BE2C (cell line): ENCODE measurements at regions not wholly inside any gene's neighbourhood (a gene's known extent, or its start where the extent isn't known, plus 50 kb on each side); places are given as distances from the start of the nearest gene placed in this dataset.

Source experiments
- DNase-seq: peaks from one replicate; pipeline ENCODE4 v3.0.0-alpha.2; 2020
- H3K27me3 ChIP-seq: fragments of 250-450 bp; sonication (Bioruptor Pico); 2 replicates; pipeline ENCODE4 v1.5.1; 2020; ENCODE audit warnings: mild to moderate bottlenecking
- H3K36me3 ChIP-seq: fragments of 250-450 bp; sonication (Bioruptor Pico); 2 replicates; pipeline ENCODE4 v1.5.1; 2020; ENCODE audit warnings: mild to moderate bottlenecking
- H3K4me1 ChIP-seq: fragments of 250-450 bp; sonication (Bioruptor Pico); 2 replicates; pipeline ENCODE4 v1.5.1; 2020
- H3K4me3 ChIP-seq: 2 replicates; pipeline ENCODE4 v1.5.1; 2011; ENCODE audit warnings: low read depth, low read length
- H3K9me3 ChIP-seq: fragments of 250-450 bp; sonication (Bioruptor Pico); 2 replicates; pipeline ENCODE4 v1.5.1; 2020
- TF ChIP-seq, protein P1 (sequence below): IDR thresholded peaks from 2 replicates; pipeline ENCODE4 v1.5.1; 2012; ENCODE audit warnings: mild to moderate bottlenecking, low read depth, low read length

DNA sequence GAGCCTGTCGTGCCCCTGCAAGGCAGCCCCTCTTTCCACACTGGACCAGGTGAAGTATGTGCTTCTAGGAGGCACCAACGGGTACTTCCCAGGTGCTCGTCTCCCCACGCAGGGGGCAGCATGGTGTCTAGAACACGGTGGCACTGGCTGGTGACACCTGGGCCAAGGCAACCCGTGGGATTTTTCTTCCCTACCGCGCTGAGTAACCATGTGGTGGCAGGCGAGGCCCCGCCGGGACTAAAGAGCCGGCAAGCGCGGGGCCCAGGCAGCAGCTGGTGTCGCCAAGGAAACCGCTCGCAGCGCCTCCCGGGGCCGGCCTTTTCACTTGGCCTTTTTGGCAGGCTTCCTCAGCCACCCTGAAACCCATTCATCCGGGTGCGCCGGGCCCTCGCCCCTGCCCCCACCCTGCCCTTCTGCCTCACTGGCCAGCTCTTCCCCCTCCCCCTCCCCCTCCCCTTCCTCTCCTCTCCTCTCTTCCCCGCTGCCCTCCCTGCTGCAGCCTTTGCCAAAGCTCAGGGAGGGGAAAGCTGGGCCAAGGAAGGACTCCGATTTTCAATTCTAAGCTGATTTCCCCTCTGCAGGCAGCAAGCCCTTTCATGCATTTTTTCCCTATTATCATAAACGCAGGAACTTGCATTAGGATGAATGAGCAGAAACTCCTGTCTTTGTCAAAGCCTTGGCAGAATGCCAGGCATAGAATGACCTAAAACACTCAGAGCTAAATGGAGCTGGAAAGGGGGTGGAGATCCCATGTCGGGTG is 81.2 kb downstream of the IRF2BPL start:
- TF ChIP-seq, protein P1, sequence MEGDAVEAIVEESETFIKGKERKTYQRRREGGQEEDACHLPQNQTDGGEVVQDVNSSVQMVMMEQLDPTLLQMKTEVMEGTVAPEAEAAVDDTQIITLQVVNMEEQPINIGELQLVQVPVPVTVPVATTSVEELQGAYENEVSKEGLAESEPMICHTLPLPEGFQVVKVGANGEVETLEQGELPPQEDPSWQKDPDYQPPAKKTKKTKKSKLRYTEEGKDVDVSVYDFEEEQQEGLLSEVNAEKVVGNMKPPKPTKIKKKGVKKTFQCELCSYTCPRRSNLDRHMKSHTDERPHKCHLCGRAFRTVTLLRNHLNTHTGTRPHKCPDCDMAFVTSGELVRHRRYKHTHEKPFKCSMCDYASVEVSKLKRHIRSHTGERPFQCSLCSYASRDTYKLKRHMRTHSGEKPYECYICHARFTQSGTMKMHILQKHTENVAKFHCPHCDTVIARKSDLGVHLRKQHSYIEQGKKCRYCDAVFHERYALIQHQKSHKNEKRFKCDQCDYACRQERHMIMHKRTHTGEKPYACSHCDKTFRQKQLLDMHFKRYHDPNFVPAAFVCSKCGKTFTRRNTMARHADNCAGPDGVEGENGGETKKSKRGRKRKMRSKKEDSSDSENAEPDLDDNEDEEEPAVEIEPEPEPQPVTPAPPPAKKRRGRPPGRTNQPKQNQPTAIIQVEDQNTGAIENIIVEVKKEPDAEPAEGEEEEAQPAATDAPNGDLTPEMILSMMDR = peak; percentile 62

DNA sequence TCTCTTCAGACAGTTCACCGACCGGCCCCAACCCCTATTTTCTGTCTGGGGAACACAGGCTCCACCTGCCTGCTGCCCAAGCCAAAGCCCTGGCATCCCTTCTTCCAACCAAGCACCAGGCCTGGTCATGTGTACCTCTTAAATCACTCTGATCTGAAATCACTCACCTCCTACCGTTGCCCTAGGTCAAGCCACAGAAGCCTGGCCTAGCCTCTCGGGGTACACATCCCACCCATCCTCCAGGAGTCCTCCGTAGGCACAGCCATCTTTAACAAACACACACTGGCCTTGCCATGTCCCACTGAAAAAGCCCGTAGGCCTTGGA is 81.8 kb downstream of the IRF2BPL start:
- no peak for DNase-seq
- Histone ChIP-seq H3K36me3 (no peaks in the 10 kb centered on the region), H3K9me3 (no peaks in the 10 kb centered on the region), H3K27me3 (no peaks in the 10 kb centered on the region), H3K4me1 (peaks cover 45% of the 10 kb centered on the region), H3K4me3 (peak overlapping the region; percentile 12; the same call in 1 of the 2 replicates)
- TF ChIP-seq, protein P1 = no peak

More for the DNA sequence above, 81.2 kb downstream of the IRF2BPL start:
- H3K9me3 ChIP-seq = no peaks in the 10 kb centered on the region
- H3K36me3 ChIP-seq = no peaks in the 10 kb centered on the region
- H3K27me3 ChIP-seq = no peaks in the 10 kb centered on the region
- peak; percentile 96 for DNase-seq
- peak overlapping the region; percentile 12 for H3K4me3 ChIP-seq
- peaks cover 40% of the 10 kb centered on the region for H3K4me1 ChIP-seq

DNA sequence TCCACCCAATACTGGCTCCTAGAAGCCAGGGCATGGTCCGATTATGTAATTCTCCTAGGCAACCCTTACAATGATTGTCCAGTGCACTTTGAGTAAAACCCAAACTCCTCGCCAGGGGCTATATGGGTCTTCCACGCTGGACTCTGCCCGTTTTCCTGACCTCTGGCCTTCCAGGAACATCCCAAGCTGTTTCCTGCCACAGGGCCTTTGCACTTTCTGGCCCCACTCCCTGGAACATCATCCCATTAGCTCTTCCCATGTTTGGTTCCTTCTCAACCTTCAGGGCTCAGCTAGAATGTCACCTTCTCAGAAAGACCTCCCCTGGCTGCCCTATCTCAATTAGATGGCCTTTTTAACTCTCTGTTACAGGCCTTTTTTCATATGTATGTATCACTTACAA is 85.4 kb downstream of the IRF2BPL start:
- DNase-seq = no peak
- no peaks in the 10 kb centered on the region for H3K36me3 ChIP-seq

DNA sequence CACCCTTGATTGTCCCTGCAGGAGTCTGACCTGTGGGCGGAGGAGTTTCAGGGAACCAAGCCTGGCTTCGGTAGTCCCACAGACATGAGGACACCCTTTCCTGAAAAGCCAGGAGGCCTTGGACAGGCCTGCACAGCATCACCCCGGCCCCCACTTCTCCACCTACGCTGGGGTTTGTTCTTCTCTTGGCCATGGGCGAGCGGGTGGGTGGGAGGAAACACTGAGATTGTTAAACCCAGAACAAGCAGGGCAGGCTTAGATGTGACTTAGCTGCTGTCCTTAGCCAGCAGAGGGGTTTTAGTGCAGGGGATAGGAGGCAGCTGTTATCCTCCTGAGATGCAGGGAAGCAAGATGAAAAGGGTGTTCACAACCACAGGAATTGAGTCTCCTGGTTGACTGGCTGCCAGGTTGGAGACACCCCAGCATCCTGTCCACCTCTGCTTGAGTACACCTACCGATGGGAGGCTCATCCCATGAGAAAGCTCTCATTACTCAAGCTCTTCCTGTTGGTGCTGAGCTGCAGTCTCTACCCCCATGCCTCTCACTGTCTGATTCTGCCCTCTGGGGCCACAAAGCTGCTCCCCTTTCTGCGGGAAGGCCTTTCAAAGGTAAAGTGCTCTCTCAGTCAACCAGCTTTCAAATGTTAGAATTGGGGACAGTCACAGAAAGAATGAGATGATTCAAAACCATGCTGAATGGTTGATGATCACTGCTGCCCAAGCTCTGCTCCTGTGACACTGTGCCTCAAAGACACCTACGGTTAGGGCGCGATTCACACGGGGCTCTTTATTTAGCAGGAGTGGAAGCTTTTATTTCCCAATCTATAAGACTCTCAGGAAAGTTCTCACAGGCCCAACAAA is 86.3 kb downstream of the IRF2BPL start:
- no peaks in the 10 kb centered on the region for H3K9me3 ChIP-seq
- TF ChIP-seq, protein P1 = no peak
- no peak overlapping the region for H3K4me3 ChIP-seq
- H3K27me3 ChIP-seq = no peaks in the 10 kb centered on the region
- DNase-seq = no peak
- H3K36me3 ChIP-seq = no peaks in the 10 kb centered on the region
- H3K4me1 ChIP-seq = peaks cover 35% of the 10 kb centered on the region

More for the DNA sequence above, 85.4 kb downstream of the IRF2BPL start:
- no peaks in the 10 kb centered on the region for H3K27me3 ChIP-seq
- no peaks in the 10 kb centered on the region for H3K9me3 ChIP-seq
- H3K4me1 ChIP-seq = peaks cover 33% of the 10 kb centered on the region
- no peak overlapping the region for H3K4me3 ChIP-seq
- TF ChIP-seq, protein P1 = no peak

DNA sequence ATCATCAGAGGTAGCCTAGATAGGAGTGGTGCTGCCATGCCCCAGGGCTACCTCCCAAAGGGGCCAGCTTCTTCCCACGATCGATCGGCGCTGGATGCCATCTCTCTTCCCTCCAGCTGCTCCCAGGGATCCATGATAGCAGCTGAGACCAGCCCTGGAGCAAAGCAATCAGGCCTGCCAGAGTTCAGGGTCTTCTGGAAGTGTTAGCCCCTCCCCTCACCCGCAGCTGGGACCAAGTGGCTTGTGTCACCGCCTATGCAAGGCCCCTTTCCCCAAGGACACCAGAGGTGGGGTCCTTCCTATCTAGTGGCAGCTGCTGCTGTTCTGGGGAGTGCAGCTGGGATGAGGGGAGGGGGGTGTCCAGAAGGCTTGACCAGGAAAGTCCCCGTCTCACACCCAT is 87.0 kb downstream of the IRF2BPL start:
- Histone ChIP-seq H3K36me3 (no peaks in the 10 kb centered on the region), H3K27me3 (no peaks in the 10 kb centered on the region), H3K9me3 (no peaks in the 10 kb centered on the region), H3K4me3 (no peak overlapping the region), H3K4me1 (peaks cover 35% of the 10 kb centered on the region)
- peak; percentile 78 for DNase-seq
- TF ChIP-seq, protein P1 = no peak
